ENCODE measurements at regions not wholly inside any gene's neighbourhood (a gene's known extent, or its start where the extent isn't known, plus 50 kb on each side); places are given as distances from the start of the nearest gene placed in this dataset.
"Not testable (repeated sequence)": the region's sequence is repeated elsewhere in the genome, so short reads cannot be mapped to it uniquely, and the experiment has no call there.

DNA sequence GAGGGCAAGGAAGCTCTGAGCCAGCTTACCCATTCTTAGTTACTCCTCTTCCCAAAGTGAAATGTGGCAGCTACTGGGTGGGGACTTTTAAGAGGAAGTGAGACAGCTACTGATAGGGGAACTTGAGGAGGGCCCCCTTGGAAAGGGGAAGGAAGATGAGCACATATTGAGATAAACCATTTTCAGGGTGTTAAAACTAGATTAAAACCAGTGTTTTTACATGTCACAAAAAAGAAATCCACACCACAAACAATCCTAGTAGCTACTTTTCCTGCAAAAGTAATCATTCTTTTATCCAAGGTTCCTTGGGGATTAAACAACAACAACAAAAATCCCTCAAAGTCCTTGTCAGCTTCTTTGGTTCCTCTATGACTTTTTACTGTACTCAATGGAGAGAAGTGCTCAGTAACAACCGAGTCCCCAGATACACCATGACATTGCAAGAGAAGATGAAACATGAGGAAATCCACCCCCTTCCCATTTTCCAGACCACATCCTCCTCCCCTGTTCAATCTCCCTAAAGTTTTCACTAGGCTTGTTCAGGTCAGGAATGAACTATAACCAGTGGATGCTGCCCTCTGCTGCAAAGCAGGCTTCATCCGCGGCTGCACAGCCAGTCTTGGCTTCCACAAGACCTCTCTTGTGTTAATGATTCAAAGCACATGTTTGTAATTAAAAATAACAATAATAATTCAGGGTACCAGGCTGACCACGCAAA is 113.5 kb upstream of the TMEM164 start:
- no peak for DNase-seq
- Histone ChIP-seq H3K9me3 (no peaks in the 10 kb centered on the region), H3K4me3 (no peak overlapping the region), H3K27me3 (peaks cover 0 to 4% (median 0%) of the 10 kb centered on the region in 3 donors), H3K36me3 (no peaks in the 10 kb centered on the region), H3K4me1 (no peaks in the 10 kb centered on the region), H3K27ac (no peak overlapping the region)
- in situ Hi-C loops (cut with MboI; ENCODE audit: low sequenced_read_pairs in 4 of 4) (loop anchor here (10.0 to 25.0 kb wide), 3 partner anchors 175 to 405 kb away; partner anchors contain the start of gene GUCY2F (in 4 of the 4)), intact Hi-C loops (cut with DNase I; ENCODE audit: low total_unique reads) (loop anchor here (2.0 to 5.0 kb wide), 2 partner anchors 177 to 401 kb away; no protein-coding TSS in a partner anchor)
- TF ChIP-seq CTCF (IDR thresholded peaks at IDR 0.05 in 4 of 5, conservative IDR thresholded peaks at IDR 0.05 in 1 of 5) = no peak
- TF ChIP-seq POLR2A (IDR thresholded peaks at IDR 0.05) = no peak
- ATAC-seq = no peak

- Histone ChIP-seq H3K36me3 (no peaks in the 10 kb centered on the region), H3K4me3 (no peak overlapping the region), H3K27me3 (peaks cover 0 to 4% (median 0%) of the 10 kb centered on the region in 3 donors), H3K9me3 (no peaks in the 10 kb centered on the region), H3K27ac (no peak overlapping the region), H3K4me1 (no peaks in the 10 kb centered on the region)
- no peak for DNase-seq
- no peak for ATAC-seq
- in situ Hi-C loops (cut with MboI; ENCODE audit: low sequenced_read_pairs in 4 of 4) (loop anchor here in 3 of 4 donors (25.0 kb wide), 1 partner anchor 403 kb away; the partner anchor contains the start of gene GUCY2F (in 3 of the 3)), intact Hi-C loops (cut with DNase I; ENCODE audit: low total_unique reads) (loop anchor here (2.0 kb wide), 1 partner anchor 401 kb away; no protein-coding TSS in a partner anchor)
- TF ChIP-seq POLR2A (IDR thresholded peaks at IDR 0.05) (no peak), CTCF (IDR thresholded peaks at IDR 0.05 in 4 of 5, conservative IDR thresholded peaks at IDR 0.05 in 1 of 5) (no peak)
Measured at GRCh38 chrX:109890300-109890699, 112.6 kb upstream of the TMEM164 start.

DNA sequence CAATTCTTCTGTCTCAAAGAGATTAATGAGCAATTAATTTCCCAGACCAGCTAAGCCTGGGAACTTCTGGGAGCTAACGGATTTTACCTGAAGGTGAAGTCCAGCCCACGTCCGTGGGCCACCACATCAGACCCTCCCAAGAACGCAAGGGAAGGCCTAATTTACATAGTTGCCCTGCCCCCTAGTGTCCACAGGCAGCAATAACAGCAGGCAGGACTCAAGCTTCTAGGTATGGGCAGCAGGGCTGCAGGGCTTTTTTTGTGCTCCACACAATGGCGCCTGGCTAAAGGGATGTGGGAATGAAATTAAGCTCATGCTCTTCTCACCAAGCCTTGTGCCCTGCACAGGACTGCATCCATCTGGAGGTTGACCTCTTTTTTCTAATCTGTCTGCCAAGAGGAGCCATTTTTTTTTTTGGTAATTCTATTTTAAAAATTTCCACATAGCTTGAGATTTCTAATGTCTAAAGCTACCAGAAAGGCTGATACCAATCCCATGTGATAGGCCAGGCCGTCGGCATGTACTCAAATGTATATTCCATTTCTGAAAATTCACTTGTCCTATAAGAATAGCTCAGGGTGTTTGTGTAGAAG is 111.9 kb upstream of the TMEM164 start:
- in situ Hi-C loops (cut with MboI; ENCODE audit: low sequenced_read_pairs in 4 of 4) (loop anchor here in 3 of 4 donors (25.0 kb wide), 1 partner anchor 404 kb away; the partner anchor contains the start of gene GUCY2F (in 3 of the 3)), intact Hi-C loops (cut with DNase I; ENCODE audit: low total_unique reads) (loop anchor here (2.0 kb wide), 1 partner anchor 402 kb away; no protein-coding TSS in a partner anchor)
- no peaks in the 10 kb centered on the region for H3K4me1 ChIP-seq
- H3K36me3 ChIP-seq = no peaks in the 10 kb centered on the region
- no peak overlapping the region for H3K27ac ChIP-seq
- peaks cover 0 to 4% (median 0%) of the 10 kb centered on the region in 3 donors for H3K27me3 ChIP-seq
- no peak overlapping the region for H3K4me3 ChIP-seq
- no peaks in the 10 kb centered on the region for H3K9me3 ChIP-seq
- ATAC-seq (no peak), DNase-seq (peak; percentile 2 to 15)
- TF ChIP-seq CTCF (IDR thresholded peaks at IDR 0.05 in 4 of 5, conservative IDR thresholded peaks at IDR 0.05 in 1 of 5) (peak; percentile 38 to 81 (median 55)), POLR2A (IDR thresholded peaks at IDR 0.05) (no peak)

- H3K9me3 ChIP-seq; H3K27me3 ChIP-seq; ATAC-seq; intact Hi-C loops (cut with DNase I; ENCODE audit: low total_unique reads); DNase-seq; H3K4me3 ChIP-seq; H3K27ac ChIP-seq; H3K4me1 ChIP-seq; H3K36me3 ChIP-seq: not testable (repeated sequence)
- in situ Hi-C loops (cut with MboI; ENCODE audit: low sequenced_read_pairs in 4 of 4) = loop anchor here in 3 of 4 donors (25.0 kb wide), 1 partner anchor 409 kb away; the partner anchor contains the start of gene GUCY2F (in 3 of the 3)
Measured at GRCh38 chrX:109896024-109896423, 106.9 kb upstream of the TMEM164 start.

DNA sequence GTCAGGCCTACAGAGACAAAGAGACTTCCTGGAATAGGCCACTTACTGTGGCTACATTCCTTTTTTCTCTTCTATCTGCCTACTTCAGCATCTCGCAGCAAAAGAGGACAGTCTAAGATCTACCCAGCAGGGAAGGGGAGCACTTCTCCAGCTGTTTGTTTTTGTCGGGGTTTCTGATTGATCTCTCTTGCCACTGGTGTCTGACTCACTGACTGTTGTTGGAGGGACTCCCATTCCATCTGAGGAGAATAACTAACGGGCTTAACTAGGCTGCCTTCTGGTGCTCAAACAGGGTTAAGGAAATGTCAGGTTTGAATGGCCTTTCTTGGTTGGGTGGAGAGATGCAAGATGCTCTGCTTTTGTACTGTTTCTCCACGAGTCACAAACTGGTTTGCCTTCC is 100.2 kb upstream of the TMEM164 start:
- no peak for DNase-seq
- in situ Hi-C loops (cut with MboI; ENCODE audit: low sequenced_read_pairs in 4 of 4) = loop anchor here (10.0 to 25.0 kb wide), 3 partner anchors 235 to 510 kb away; no protein-coding TSS in a partner anchor
- no peak overlapping the region for H3K4me3 ChIP-seq
- ATAC-seq = no peak
- H3K27me3 ChIP-seq = no peaks in the 10 kb centered on the region
- no peaks in the 10 kb centered on the region for H3K36me3 ChIP-seq
- H3K9me3 ChIP-seq = no peaks in the 10 kb centered on the region
- no peaks in the 10 kb centered on the region for H3K4me1 ChIP-seq
- intact Hi-C loops (cut with DNase I; ENCODE audit: low total_unique reads) = no loop called here
- H3K27ac ChIP-seq = no peak overlapping the region
- no peak for TF ChIP-seq CTCF (IDR thresholded peaks at IDR 0.05 in 4 of 5, conservative IDR thresholded peaks at IDR 0.05 in 1 of 5)
- no peak for TF ChIP-seq POLR2A (IDR thresholded peaks at IDR 0.05)
